GM23338 (cell line): ENCODE measurements at regions not wholly inside any gene's neighbourhood (a gene's known extent, or its start where the extent isn't known, plus 50 kb on each side); places are given as distances from the start of the nearest gene placed in this dataset.

ENCODE experiments used
- ATAC-seq: fragments of 200-7000 bp; cut with Tn5 transposase; 3 replicates; pipeline ENCODE4 v1.9.1; 2020
- DNase-seq: peaks from one replicate; pipeline ENCODE4 v3.0.0-alpha.2; 2015; ENCODE audit warnings: low spot score
- H2AFZ ChIP-seq: fragments of 200-600 bp; sonication (generic); 2 replicates; pipeline ENCODE4 v1.8.0; 2016; ENCODE audit warnings: antibody characterized with exemption, mild to moderate bottlenecking, moderate library complexity
- H3F3A ChIP-seq: fragments of 200-600 bp; sonication (generic); replicated peaks from 2 replicates; pipeline ENCODE4 v1.8.0; 2017; ENCODE audit warnings: antibody characterized with exemption, mixed run types, low read depth
- H3K27ac ChIP-seq: fragments of 200-600 bp; sonication (generic); 2 replicates; pipeline ENCODE4 v1.6.1; 2016; ENCODE audit warnings: low read depth
- H3K27me3 ChIP-seq: fragments of 200-600 bp; sonication (generic); 2 replicates; pipeline ENCODE4 v1.8.0; 2016; ENCODE audit warnings: mild to moderate bottlenecking, mixed run types, moderate library complexity; ENCODE audit not compliant: insufficient read depth
- H3K36me3 ChIP-seq: fragments of 200-600 bp; sonication (generic); 2 replicates; pipeline ENCODE4 v1.8.0; 2016; ENCODE audit warnings: mild to moderate bottlenecking; ENCODE audit not compliant: insufficient read depth
- H3K4me1 ChIP-seq: fragments of 200-600 bp; sonication (generic); 2 replicates; pipeline ENCODE4 v1.8.0; 2016; ENCODE audit warnings: mild to moderate bottlenecking, moderate library complexity; ENCODE audit not compliant: insufficient read depth
- H3K4me2 ChIP-seq: fragments of 200-600 bp; sonication (generic); 2 replicates; pipeline ENCODE4 v1.7.1; 2017; ENCODE audit warnings: mixed run types
- H3K4me3 ChIP-seq: fragments of 200-600 bp; sonication (generic); 2 replicates; pipeline ENCODE4 v1.6.1; 2016; ENCODE audit warnings: mixed run types
- H3K79me2 ChIP-seq: fragments of 200-600 bp; sonication (generic); replicated peaks from 2 replicates; pipeline ENCODE4 v1.8.0; 2017; ENCODE audit warnings: mild to moderate bottlenecking; ENCODE audit not compliant: insufficient read depth
- H3K9me2 ChIP-seq: fragments of 200-600 bp; sonication (generic); 2 replicates; pipeline ENCODE4 v1.8.0; 2017; ENCODE audit not compliant: insufficient read depth
- H4K20me1 ChIP-seq: fragments of 200-600 bp; sonication (generic); replicated peaks from 2 replicates; pipeline ENCODE4 v1.8.0; 2017; ENCODE audit warnings: mild to moderate bottlenecking; ENCODE audit not compliant: insufficient read depth
- H3K27ac Mint-ChIP-seq: 2 replicates; pipeline ENCODE4 v1.8.0; 2020; ENCODE audit warnings: inconsistent platforms, mild to moderate bottlenecking, moderate library complexity, mixed read lengths
- H3K27me3 Mint-ChIP-seq: 3 replicates; pipeline ENCODE4 v1.8.0; 2022; ENCODE audit warnings: low read depth, mild to moderate bottlenecking, moderate library complexity, mixed read lengths, inconsistent platforms; ENCODE audit not compliant: insufficient read depth, poor library complexity
- H3K36me3 Mint-ChIP-seq: 3 replicates; pipeline ENCODE4 v1.8.0; 2021; ENCODE audit warnings: low read depth, mild to moderate bottlenecking, inconsistent platforms, moderate library complexity, mixed read lengths
- H3K4me1 Mint-ChIP-seq: 3 replicates; pipeline ENCODE4 v1.8.0; 2020; ENCODE audit warnings: mild to moderate bottlenecking, inconsistent platforms, mixed read lengths
- H3K4me3 Mint-ChIP-seq: 3 replicates; pipeline ENCODE4 v1.8.0; 2021; ENCODE audit warnings: moderate library complexity, mild to moderate bottlenecking, inconsistent platforms, mixed read lengths
- H3K9me3 Mint-ChIP-seq: 3 replicates; pipeline ENCODE4 v1.8.0; 2020; ENCODE audit warnings: moderate library complexity, mild to moderate bottlenecking, inconsistent platforms, mixed read lengths
- CREB1 ChIP-seq: fragments of 250-450 bp; sonication (Bioruptor Pico); IDR thresholded peaks from 2 replicates; pipeline ENCODE4 v1.5.0; 2020; ENCODE audit warnings: low read depth, mild to moderate bottlenecking, moderate library complexity
- EZH2 ChIP-seq: fragments of 200-600 bp; sonication (generic); IDR thresholded peaks from one replicate; pipeline ENCODE4 v1.8.0; 2017; ENCODE audit warnings: antibody characterized with exemption, mild to moderate bottlenecking, low read depth; ENCODE audit not compliant: unreplicated experiment
- EZH2phosphoT487 ChIP-seq: fragments of 200-600 bp; sonication (generic); IDR thresholded peaks from one replicate; pipeline ENCODE4 v1.8.1; 2018; ENCODE audit warnings: antibody characterized with exemption; ENCODE audit not compliant: unreplicated experiment
- JUNB ChIP-seq: IDR thresholded peaks from one replicate; pipeline ENCODE4 v1.6.1; 2016; ENCODE audit warnings: antibody characterized with exemption; ENCODE audit not compliant: unreplicated experiment
- NANOG ChIP-seq: IDR thresholded peaks from 2 replicates; pipeline ENCODE4 v1.6.1; 2016; ENCODE audit warnings: antibody characterized with exemption, borderline replicate concordance
- POLR2AphosphoS5 ChIP-seq: IDR thresholded peaks from 2 replicates; pipeline ENCODE4 v1.6.1; 2016; ENCODE audit warnings: antibody characterized with exemption, low read depth
- STAT1 ChIP-seq: IDR thresholded peaks from one replicate; pipeline ENCODE4 v1.6.1; 2016; ENCODE audit warnings: antibody characterized with exemption; ENCODE audit not compliant: unreplicated experiment
- ZNF114 ChIP-seq: fragments of 250-450 bp; sonication (Bioruptor Pico); IDR thresholded peaks from 2 replicates; pipeline ENCODE4 v1.5.0; 2020; ENCODE audit warnings: mild to moderate bottlenecking, moderate library complexity
- ZNF331 ChIP-seq: fragments of 250-450 bp; sonication (Bioruptor Pico); IDR thresholded peaks from 2 replicates; pipeline ENCODE4 v1.5.0; 2020; ENCODE audit warnings: low read depth, mild to moderate bottlenecking, moderate library complexity
- TF ChIP-seq, protein P1 (sequence below): IDR thresholded peaks from one replicate; pipeline ENCODE4 v1.6.1; 2018; ENCODE audit warnings: antibody characterized with exemption; ENCODE audit not compliant: unreplicated experiment
- TF ChIP-seq, protein P2 (sequence below), 2 experiments: fragments of 200-600 bp in 1 of 2; sonication (generic) in 1 of 2; conservative IDR thresholded peaks; 2 replicates each; pipeline versions ENCODE4 v1.5.1 to v1.6.1; 2016 to 2017; ENCODE audit warnings: antibody characterized with exemption in 2 of 2, low read depth in 2 of 2, mild to moderate bottlenecking in 2 of 2, moderate library complexity in 1 of 2
- TF ChIP-seq, protein P3 (sequence below): IDR thresholded peaks from 2 replicates; pipeline ENCODE4 v1.6.1; 2016; ENCODE audit warnings: antibody characterized with exemption
- TF ChIP-seq, protein P4 (sequence below): fragments of 250-450 bp; sonication (Bioruptor Pico); IDR thresholded peaks from 2 replicates; pipeline ENCODE4 v1.5.0; 2020; ENCODE audit warnings: mild to moderate bottlenecking, moderate library complexity

DNA sequence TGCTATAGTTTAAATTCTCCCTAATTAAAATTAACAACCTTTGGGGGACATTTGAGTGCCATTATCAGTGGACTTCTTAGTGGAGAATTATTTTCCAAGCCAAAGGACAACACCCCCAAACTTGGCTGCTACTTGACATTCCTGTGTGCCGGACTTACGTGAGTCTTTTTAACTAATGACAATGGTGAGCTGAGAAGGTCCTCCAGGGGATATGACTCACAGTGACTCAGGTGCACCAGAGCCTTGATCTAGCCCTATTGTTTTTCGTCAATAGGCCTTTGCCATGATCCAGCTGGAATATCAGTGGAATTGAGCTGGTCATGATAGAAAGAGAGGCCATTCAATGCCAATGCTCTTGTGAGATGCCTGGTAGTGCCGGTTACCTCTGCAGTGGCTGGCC, 118.1 kb upstream of the CXCR4 start (continued):
- TF ChIP-seq CREB1 (CRISPR knock-in tag): no peak
- TF ChIP-seq ZNF331 (CRISPR knock-in tag): no peak
- no peak for TF ChIP-seq ZNF114 (CRISPR knock-in tag)
- no peak for TF ChIP-seq JUNB

DNA sequence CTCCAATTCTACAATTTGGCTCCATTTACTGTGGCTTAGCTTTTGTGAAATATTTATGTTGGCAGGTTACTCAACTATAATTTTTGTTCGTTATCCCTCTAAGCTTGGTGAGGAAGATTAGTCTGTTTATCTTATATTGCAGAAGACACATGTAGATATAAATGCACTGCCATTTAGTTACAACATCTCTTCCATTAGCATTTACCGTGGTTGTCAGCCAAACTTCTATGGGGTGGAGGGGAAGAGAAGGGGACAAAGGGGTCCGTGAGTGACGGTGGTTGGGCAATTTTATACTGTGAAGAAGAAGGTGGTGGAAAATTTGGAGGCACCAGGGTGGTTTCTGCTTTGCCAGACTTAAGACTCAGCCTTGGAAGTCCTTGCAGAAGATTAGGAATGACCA, 117.6 kb upstream of the CXCR4 start:
- peaks cover 3% of the 10 kb centered on the region; the same call in 2 of the 3 replicates for H3K4me1 Mint-ChIP-seq
- H3K4me3 Mint-ChIP-seq: no peak overlapping the region
- DNase-seq: no peak
- no peaks in the 10 kb centered on the region for H3K79me2 ChIP-seq
- no peak for ATAC-seq
- no peak overlapping the region for H3K27ac Mint-ChIP-seq
- no peaks in the 10 kb centered on the region for H3K36me3 Mint-ChIP-seq
- no peak for TF ChIP-seq EZH2
- TF ChIP-seq ZNF331 (CRISPR knock-in tag): no peak
- no peak for TF ChIP-seq CREB1 (CRISPR knock-in tag)
- TF ChIP-seq, protein P1, sequence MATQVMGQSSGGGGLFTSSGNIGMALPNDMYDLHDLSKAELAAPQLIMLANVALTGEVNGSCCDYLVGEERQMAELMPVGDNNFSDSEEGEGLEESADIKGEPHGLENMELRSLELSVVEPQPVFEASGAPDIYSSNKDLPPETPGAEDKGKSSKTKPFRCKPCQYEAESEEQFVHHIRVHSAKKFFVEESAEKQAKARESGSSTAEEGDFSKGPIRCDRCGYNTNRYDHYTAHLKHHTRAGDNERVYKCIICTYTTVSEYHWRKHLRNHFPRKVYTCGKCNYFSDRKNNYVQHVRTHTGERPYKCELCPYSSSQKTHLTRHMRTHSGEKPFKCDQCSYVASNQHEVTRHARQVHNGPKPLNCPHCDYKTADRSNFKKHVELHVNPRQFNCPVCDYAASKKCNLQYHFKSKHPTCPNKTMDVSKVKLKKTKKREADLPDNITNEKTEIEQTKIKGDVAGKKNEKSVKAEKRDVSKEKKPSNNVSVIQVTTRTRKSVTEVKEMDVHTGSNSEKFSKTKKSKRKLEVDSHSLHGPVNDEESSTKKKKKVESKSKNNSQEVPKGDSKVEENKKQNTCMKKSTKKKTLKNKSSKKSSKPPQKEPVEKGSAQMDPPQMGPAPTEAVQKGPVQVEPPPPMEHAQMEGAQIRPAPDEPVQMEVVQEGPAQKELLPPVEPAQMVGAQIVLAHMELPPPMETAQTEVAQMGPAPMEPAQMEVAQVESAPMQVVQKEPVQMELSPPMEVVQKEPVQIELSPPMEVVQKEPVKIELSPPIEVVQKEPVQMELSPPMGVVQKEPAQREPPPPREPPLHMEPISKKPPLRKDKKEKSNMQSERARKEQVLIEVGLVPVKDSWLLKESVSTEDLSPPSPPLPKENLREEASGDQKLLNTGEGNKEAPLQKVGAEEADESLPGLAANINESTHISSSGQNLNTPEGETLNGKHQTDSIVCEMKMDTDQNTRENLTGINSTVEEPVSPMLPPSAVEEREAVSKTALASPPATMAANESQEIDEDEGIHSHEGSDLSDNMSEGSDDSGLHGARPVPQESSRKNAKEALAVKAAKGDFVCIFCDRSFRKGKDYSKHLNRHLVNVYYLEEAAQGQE: no peak
- TF ChIP-seq STAT1: no peak
- TF ChIP-seq, protein P2, sequence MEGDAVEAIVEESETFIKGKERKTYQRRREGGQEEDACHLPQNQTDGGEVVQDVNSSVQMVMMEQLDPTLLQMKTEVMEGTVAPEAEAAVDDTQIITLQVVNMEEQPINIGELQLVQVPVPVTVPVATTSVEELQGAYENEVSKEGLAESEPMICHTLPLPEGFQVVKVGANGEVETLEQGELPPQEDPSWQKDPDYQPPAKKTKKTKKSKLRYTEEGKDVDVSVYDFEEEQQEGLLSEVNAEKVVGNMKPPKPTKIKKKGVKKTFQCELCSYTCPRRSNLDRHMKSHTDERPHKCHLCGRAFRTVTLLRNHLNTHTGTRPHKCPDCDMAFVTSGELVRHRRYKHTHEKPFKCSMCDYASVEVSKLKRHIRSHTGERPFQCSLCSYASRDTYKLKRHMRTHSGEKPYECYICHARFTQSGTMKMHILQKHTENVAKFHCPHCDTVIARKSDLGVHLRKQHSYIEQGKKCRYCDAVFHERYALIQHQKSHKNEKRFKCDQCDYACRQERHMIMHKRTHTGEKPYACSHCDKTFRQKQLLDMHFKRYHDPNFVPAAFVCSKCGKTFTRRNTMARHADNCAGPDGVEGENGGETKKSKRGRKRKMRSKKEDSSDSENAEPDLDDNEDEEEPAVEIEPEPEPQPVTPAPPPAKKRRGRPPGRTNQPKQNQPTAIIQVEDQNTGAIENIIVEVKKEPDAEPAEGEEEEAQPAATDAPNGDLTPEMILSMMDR (conservative IDR thresholded peaks at IDR 0.05; ENCODE audit: low read depth in 2 of 2): no peak
- no peak for TF ChIP-seq ZNF114 (CRISPR knock-in tag)
- TF ChIP-seq, protein P3, sequence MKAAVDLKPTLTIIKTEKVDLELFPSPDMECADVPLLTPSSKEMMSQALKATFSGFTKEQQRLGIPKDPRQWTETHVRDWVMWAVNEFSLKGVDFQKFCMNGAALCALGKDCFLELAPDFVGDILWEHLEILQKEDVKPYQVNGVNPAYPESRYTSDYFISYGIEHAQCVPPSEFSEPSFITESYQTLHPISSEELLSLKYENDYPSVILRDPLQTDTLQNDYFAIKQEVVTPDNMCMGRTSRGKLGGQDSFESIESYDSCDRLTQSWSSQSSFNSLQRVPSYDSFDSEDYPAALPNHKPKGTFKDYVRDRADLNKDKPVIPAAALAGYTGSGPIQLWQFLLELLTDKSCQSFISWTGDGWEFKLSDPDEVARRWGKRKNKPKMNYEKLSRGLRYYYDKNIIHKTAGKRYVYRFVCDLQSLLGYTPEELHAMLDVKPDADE: no peak
- no peak for TF ChIP-seq JUNB
- no peak for TF ChIP-seq POLR2AphosphoS5
- TF ChIP-seq EZH2phosphoT487: no peak
- TF ChIP-seq, protein P4, sequence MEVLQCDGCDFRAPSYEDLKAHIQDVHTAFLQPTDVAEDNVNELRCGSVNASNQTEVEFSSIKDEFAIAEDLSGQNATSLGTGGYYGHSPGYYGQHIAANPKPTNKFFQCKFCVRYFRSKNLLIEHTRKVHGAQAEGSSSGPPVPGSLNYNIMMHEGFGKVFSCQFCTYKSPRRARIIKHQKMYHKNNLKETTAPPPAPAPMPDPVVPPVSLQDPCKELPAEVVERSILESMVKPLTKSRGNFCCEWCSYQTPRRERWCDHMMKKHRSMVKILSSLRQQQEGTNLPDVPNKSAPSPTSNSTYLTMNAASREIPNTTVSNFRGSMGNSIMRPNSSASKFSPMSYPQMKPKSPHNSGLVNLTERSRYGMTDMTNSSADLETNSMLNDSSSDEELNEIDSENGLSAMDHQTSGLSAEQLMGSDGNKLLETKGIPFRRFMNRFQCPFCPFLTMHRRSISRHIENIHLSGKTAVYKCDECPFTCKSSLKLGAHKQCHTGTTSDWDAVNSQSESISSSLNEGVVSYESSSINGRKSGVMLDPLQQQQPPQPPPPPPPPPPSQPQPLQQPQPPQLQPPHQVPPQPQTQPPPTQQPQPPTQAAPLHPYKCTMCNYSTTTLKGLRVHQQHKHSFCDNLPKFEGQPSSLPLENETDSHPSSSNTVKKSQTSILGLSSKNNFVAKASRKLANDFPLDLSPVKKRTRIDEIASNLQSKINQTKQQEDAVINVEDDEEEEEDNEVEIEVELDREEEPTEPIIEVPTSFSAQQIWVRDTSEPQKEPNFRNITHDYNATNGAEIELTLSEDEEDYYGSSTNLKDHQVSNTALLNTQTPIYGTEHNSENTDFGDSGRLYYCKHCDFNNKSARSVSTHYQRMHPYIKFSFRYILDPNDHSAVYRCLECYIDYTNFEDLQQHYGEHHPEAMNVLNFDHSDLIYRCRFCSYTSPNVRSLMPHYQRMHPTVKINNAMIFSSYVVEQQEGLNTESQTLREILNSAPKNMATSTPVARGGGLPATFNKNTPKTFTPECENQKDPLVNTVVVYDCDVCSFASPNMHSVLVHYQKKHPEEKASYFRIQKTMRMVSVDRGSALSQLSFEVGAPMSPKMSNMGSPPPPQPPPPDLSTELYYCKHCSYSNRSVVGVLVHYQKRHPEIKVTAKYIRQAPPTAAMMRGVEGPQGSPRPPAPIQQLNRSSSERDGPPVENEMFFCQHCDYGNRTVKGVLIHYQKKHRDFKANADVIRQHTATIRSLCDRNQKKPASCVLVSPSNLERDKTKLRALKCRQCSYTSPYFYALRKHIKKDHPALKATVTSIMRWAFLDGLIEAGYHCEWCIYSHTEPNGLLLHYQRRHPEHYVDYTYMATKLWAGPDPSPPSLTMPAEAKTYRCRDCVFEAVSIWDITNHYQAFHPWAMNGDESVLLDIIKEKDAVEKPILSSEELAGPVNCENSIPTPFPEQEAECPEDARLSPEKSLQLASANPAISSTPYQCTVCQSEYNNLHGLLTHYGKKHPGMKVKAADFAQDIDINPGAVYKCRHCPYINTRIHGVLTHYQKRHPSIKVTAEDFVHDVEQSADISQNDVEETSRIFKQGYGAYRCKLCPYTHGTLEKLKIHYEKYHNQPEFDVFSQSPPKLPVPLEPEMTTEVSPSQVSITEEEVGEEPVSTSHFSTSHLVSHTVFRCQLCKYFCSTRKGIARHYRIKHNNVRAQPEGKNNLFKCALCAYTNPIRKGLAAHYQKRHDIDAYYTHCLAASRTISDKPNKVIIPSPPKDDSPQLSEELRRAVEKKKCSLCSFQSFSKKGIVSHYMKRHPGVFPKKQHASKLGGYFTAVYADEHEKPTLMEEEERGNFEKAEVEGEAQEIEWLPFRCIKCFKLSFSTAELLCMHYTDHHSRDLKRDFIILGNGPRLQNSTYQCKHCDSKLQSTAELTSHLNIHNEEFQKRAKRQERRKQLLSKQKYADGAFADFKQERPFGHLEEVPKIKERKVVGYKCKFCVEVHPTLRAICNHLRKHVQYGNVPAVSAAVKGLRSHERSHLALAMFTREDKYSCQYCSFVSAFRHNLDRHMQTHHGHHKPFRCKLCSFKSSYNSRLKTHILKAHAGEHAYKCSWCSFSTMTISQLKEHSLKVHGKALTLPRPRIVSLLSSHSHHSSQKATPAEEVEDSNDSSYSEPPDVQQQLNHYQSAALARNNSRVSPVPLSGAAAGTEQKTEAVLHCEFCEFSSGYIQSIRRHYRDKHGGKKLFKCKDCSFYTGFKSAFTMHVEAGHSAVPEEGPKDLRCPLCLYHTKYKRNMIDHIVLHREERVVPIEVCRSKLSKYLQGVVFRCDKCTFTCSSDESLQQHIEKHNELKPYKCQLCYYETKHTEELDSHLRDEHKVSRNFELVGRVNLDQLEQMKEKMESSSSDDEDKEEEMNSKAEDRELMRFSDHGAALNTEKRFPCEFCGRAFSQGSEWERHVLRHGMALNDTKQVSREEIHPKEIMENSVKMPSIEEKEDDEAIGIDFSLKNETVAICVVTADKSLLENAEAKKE (CRISPR knock-in tag): no peak
- no peak for TF ChIP-seq NANOG
- no peak overlapping the region for H2AFZ ChIP-seq
- no peaks in the 10 kb centered on the region for H3K36me3 ChIP-seq
- no peaks in the 10 kb centered on the region for H3F3A ChIP-seq
- H3K9me3 Mint-ChIP-seq: no peaks in the 10 kb centered on the region
- peaks cover 6% of the 10 kb centered on the region; the same call in 1 of the 2 replicates for H3K9me2 ChIP-seq
- H3K27ac ChIP-seq: no peak overlapping the region
- H3K27me3 ChIP-seq: no peaks in the 10 kb centered on the region
- no peak overlapping the region for H3K4me3 ChIP-seq
- H3K4me1 ChIP-seq: no peaks in the 10 kb centered on the region
- no peaks in the 10 kb centered on the region for H3K27me3 Mint-ChIP-seq
- H4K20me1 ChIP-seq: no peaks in the 10 kb centered on the region
- H3K4me2 ChIP-seq: no peak overlapping the region
